ENCODE measurements at regions not wholly inside any gene's neighbourhood (a gene's known extent, or its start where the extent isn't known, plus 50 kb on each side); places are given as distances from the start of the nearest gene placed in this dataset.

DNA sequence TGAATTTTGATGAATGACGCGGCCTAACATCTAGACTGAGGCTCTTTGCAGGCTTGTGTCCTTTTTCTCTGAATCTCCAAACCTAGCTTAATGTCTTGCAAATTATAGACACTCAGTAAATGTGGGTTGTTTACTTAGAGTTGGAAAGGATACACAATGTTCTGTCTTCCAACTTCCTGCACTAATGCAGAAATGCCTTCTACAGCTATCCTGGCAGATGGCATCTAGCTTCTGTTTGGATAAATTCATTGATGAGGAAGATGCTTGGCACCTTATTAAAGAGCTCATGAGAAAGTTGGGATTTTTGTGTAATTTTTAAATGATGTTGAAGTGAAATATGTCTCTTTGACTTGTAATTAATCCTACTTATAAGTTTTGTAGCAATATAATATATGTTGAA, 1822.2 kb downstream of the MAT2B start:
- TF ChIP-seq POLR2AphosphoS5 (IDR thresholded peaks at IDR 0.05) (no peak), POLR2A (IDR thresholded peaks at IDR 0.05) (no peak)

Measured in transverse colon (tissue), 3 donors.